GM12874 (cell line): ENCODE measurements at regions not wholly inside any gene's neighbourhood (a gene's known extent, or its start where the extent isn't known, plus 50 kb on each side); places are given as distances from the start of the nearest gene placed in this dataset.

Experiments used
- CTCF ChIP-seq: IDR thresholded peaks from 2 replicates; pipeline ENCODE4 v1.5.1; 2011; ENCODE audit warnings: low read depth, mild to moderate bottlenecking, control low read depth, low read length, moderate library complexity; ENCODE audit not compliant: insufficient read depth

- no peak for TF ChIP-seq CTCF
Observed at GRCh38 chr3:154852515-154852914, 227.6 kb upstream of the MME start.

GRCh38 chr3:154851644-154852043, 228.5 kb upstream of the MME start:
- TF ChIP-seq CTCF: no peak

- no peak for TF ChIP-seq CTCF
Observed at GRCh38 chr3:154850921-154851320, 229.2 kb upstream of the MME start.

- no peak for TF ChIP-seq CTCF
Observed at GRCh38 chr3:154849408-154849807, 230.7 kb upstream of the MME start.

GRCh38 chr3:154844863-154845262, 235.3 kb upstream of the MME start:
- no peak for TF ChIP-seq CTCF

GRCh38 chr3:154843647-154844046, 236.5 kb upstream of the MME start:
- TF ChIP-seq CTCF: no peak

GRCh38 chr3:154842536-154842935, 237.6 kb upstream of the MME start:
- no peak for TF ChIP-seq CTCF

- TF ChIP-seq CTCF: no peak
Observed at GRCh38 chr3:154835639-154836038, 244.5 kb upstream of the MME start.
